ENCODE measurements at regions not wholly inside any gene's neighbourhood (a gene's known extent, or its start where the extent isn't known, plus 50 kb on each side); places are given as distances from the start of the nearest gene placed in this dataset.

- ChIA-PET CTCF (no interaction called here), POLR2A (no interaction called here)
- no peaks in the 10 kb centered on the region for H3K9me2 ChIP-seq
- no peaks in the 10 kb centered on the region for H3K9me3 ChIP-seq
- H3F3A ChIP-seq (replicated peaks; ENCODE audit: insufficient read depth), result no peaks in the 10 kb centered on the region
- no peak overlapping the region for H3K4me2 ChIP-seq
- H2AFZ ChIP-seq (ENCODE audit: low read depth), result no peak overlapping the region
- no peak overlapping the region for H3K4me3 ChIP-seq (ENCODE audit: low read depth in 2 of 2, low read length in 1 of 2)
- no peak for DNase-seq
- no peaks in the 10 kb centered on the region for H3K27me3 ChIP-seq (ENCODE audit: insufficient read depth)
- peak; percentile 75; the same call in 1 of the 2 replicates for TF ChIP-seq RFX5 (IDR thresholded peaks at IDR 0.05; ENCODE audit: low read length)
- TF ChIP-seq GATA2 (CRISPR knock-in tag; IDR thresholded peaks at IDR 0.05), result 0 out of 2 replicates have a peak, but pooled peaks have one; percentile 27
- TF ChIP-seq POLR2AphosphoS5 (IDR thresholded peaks at IDR 0.05; ENCODE audit: low read depth, low read length), result no peak
- no peak overlapping the region for H3K9ac ChIP-seq
- no peaks in the 10 kb centered on the region for H3K36me3 ChIP-seq (replicated peaks in 1 of 2; ENCODE audit: control insufficient read depth in 1 of 2, insufficient read depth in 2 of 2, low read length in 1 of 2)
- no peaks in the 10 kb centered on the region for H4K20me1 ChIP-seq (ENCODE audit: insufficient read depth)
- 8% methylated on average over 5 of the region's 5 CpGs for WGBS (ENCODE audit: low lambda C conversion rate)
- H3K4me1 ChIP-seq (ENCODE audit: control insufficient read depth in 1 of 2, insufficient read depth in 2 of 2, low read depth in 1 of 2, low read length in 1 of 2), result peaks cover 0 to 2% of the 10 kb centered on the region in 2 experiments; a peak in 1 of 4 replicates
- no peaks in the 10 kb centered on the region for H3K79me2 ChIP-seq (ENCODE audit: insufficient read depth)
- no peak overlapping the region for H3K27ac ChIP-seq (ENCODE audit: low read depth in 2 of 2, low read length in 1 of 2)
Measured at GRCh38 chr2:208584378-208584985, 177.9 kb downstream of the PTH2R start.

GRCh38 chr2:208586516-208586915 is 179.9 kb downstream of the PTH2R start:
- POLR2A ChIA-PET, result no interaction called here
- Histone ChIP-seq H3F3A (replicated peaks; ENCODE audit: insufficient read depth) (no peaks in the 10 kb centered on the region), H4K20me1 (ENCODE audit: insufficient read depth) (no peaks in the 10 kb centered on the region), H3K4me3 (ENCODE audit: low read depth in 2 of 2, low read length in 1 of 2) (no peak overlapping the region), H3K9me2 (no peaks in the 10 kb centered on the region), H3K9me3 (no peaks in the 10 kb centered on the region), H3K27ac (ENCODE audit: low read depth in 2 of 2, low read length in 1 of 2) (no peak overlapping the region), H3K79me2 (ENCODE audit: insufficient read depth) (no peaks in the 10 kb centered on the region), H3K4me1 (ENCODE audit: control insufficient read depth in 1 of 2, insufficient read depth in 2 of 2, low read depth in 1 of 2, low read length in 1 of 2) (peaks cover 0 to 2% of the 10 kb centered on the region in 2 experiments; a peak in 1 of 4 replicates), H3K9ac (no peak overlapping the region), H3K4me2 (no peak overlapping the region), H2AFZ (ENCODE audit: low read depth) (no peak overlapping the region), H3K36me3 (replicated peaks in 1 of 2; ENCODE audit: control insufficient read depth in 1 of 2, insufficient read depth in 2 of 2, low read length in 1 of 2) (no peaks in the 10 kb centered on the region), H3K27me3 (ENCODE audit: insufficient read depth) (no peaks in the 10 kb centered on the region)
- TF ChIP-seq MXI1 (IDR thresholded peaks at IDR 0.05; ENCODE audit: low read depth, low read length), result no peak
- no peak for TF ChIP-seq IRF3 (IDR thresholded peaks at IDR 0.05; ENCODE audit: low read depth, low read length)
- TF ChIP-seq RXRA (IDR thresholded peaks at IDR 0.05; ENCODE audit: borderline replicate concordance, low read depth), result no peak
- no peak for TF ChIP-seq FOXM1 (IDR thresholded peaks at IDR 0.05; ENCODE audit: low read depth)
- TF ChIP-seq CTCF (IDR thresholded peaks at IDR 0.05), result no peak
- no peak for TF ChIP-seq RFX5 (IDR thresholded peaks at IDR 0.05; ENCODE audit: low read length)
- TF ChIP-seq USF2 (IDR thresholded peaks at IDR 0.05; ENCODE audit: borderline replicate concordance, low read depth, low read length), result no peak
- no peak for TF ChIP-seq JUND (IDR thresholded peaks at IDR 0.05)
- no peak for TF ChIP-seq MEF2A (IDR thresholded peaks at IDR 0.05; ENCODE audit: borderline replicate concordance, low read depth)
- no peak for TF ChIP-seq YY1 (IDR thresholded peaks at IDR 0.05; ENCODE audit: low read depth)
- TF ChIP-seq EP300 (IDR thresholded peaks at IDR 0.05; ENCODE audit: borderline replicate concordance in 1 of 2, low read depth in 1 of 2, low read length in 1 of 2), result no peak
- no peak for TF ChIP-seq GATA2 (CRISPR knock-in tag; IDR thresholded peaks at IDR 0.05)
- no peak for TF ChIP-seq RAD21 (IDR thresholded peaks at IDR 0.05; ENCODE audit: low read length)
- TF ChIP-seq NRF1 (IDR thresholded peaks at IDR 0.05; ENCODE audit: low read depth, low read length), result no peak
- CTCF ChIA-PET, result no interaction called here
- no peak for DNase-seq
- WGBS (ENCODE audit: low lambda C conversion rate), result 69% methylated on average over 2 of the region's 2 CpGs

Data from SK-N-SH (cell line).